Ovary (tissue), 3 donors: ENCODE measurements at regions not wholly inside any gene's neighbourhood (a gene's known extent, or its start where the extent isn't known, plus 50 kb on each side); places are given as distances from the start of the nearest gene placed in this dataset.

Source experiments
- CTCF ChIP-seq, 3 donors: fragments of 450-650 bp in 2 of 3; fragments of 200-600 bp in 1 of 3; IDR thresholded peaks; one replicate each; pipeline versions ENCODE4 v1.5.1 to v1.8.0; 2016 to 2022; ENCODE audit warnings: antibody characterized with exemption in 3 of 3, mild to moderate bottlenecking in 1 of 3
- EP300 ChIP-seq: sonication (generic); formaldehyde crosslinking; IDR thresholded peaks from one replicate; pipeline ENCODE4 v1.6.1; 2017; ENCODE audit warnings: antibody characterized with exemption
- donor health status: DM: no; HTN: no; CAD: no.

- TF ChIP-seq CTCF (IDR thresholded peaks at IDR 0.05), result no peak
- no peak for TF ChIP-seq EP300
Observed at GRCh38 chr15:98501632-98502031, 146.7 kb upstream of the IGF1R start.
